Peyer's patch (tissue), 4 donors: ENCODE measurements at regions not wholly inside any gene's neighbourhood (a gene's known extent, or its start where the extent isn't known, plus 50 kb on each side); places are given as distances from the start of the nearest gene placed in this dataset.

Experiments
- CTCF ChIP-seq, 6 experiments: fragments of 450-650 bp in 4 of 6; fragments of 200-600 bp in 2 of 6; sonication (generic) in 1 of 6; IDR thresholded peaks; one replicate each; pipeline ENCODE4 v1.5.1; 2017 to 2019; ENCODE audit warnings: antibody characterized with exemption in 6 of 6, mild to moderate bottlenecking in 3 of 6, moderate library complexity in 1 of 6
- POLR2A ChIP-seq, 2 donors: fragments of 450-650 bp; IDR thresholded peaks; one replicate each; pipeline ENCODE4 v1.5.1; 2017; ENCODE audit warnings: antibody characterized with exemption in 2 of 2, mild to moderate bottlenecking in 2 of 2, moderate library complexity in 2 of 2

GRCh38 chr11:21877151-21877550 lies 315.7 kb upstream of the ANO5 start:
- TF ChIP-seq CTCF (IDR thresholded peaks at IDR 0.05) (no peak), POLR2A (IDR thresholded peaks at IDR 0.05) (no peak)
